Fibroblast of pulmonary artery (primary cell): ENCODE measurements at regions not wholly inside any gene's neighbourhood (a gene's known extent, or its start where the extent isn't known, plus 50 kb on each side); places are given as distances from the start of the nearest gene placed in this dataset.
"Not testable (repeated sequence)": the region's sequence is repeated elsewhere in the genome, so short reads cannot be mapped to it uniquely, and the experiment has no call there.

Source experiments
- DNase-seq: peaks from one replicate; pipeline ENCODE4 v3.0.0-alpha.2; 2010; ENCODE audit warnings: low read depth
- H3K4me3 ChIP-seq: replicated peaks from 2 replicates; pipeline ENCODE4 v1.5.1; 2011; ENCODE audit warnings: low read depth, mild to moderate bottlenecking, control low read depth, low read length, moderate library complexity
- TF ChIP-seq, protein P1 (sequence below): IDR thresholded peaks from 2 replicates; pipeline ENCODE4 v1.5.1; 2011; ENCODE audit warnings: mild to moderate bottlenecking, control low read depth, low read length, inconsistent platforms; ENCODE audit errors: missing control alignments

DNA sequence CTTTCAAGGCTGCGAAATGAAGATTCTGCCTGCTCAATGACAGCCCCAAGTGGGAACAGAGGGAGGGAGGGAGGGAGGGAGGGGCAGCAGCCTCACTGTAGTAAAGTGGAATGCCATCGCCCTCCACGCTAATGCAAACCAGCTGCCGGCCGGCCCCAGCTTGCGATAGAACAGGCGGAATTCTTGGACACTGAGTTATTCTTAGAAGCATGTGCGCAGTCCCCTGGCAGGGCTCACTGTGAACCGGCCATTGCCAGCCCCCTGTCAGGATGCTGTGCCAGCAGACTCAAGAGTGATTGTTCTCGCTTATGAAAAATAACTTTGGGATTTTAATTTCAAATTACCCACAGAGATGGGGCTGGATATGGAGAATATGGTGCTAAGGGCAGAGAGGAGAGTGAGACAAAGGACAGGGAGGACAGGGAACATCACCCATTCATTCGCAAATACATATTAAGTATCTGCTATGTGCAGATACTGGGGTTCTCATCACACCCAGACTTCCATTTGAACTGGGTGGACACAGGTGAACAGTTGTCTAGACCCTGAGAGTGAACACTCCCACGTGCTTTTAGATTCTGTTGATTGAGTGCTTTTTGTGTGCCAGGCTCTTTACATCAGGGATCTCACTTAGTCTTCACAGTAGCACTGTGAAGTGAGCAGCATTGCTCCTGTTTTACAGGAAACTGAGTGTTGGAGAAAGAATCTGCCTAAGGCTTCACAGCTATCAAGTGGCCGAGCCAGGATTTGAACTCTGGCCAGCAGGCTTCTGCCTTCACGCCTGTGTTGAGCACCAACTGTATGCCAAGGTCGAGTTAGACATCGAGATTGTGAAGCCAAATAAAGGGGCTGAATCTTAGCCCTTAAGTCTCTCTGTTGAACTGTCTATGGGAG, 192.9 kb downstream of the C12orf75 start:
- DNase-seq, result peak; percentile 93
- H3K4me3 ChIP-seq, result no peak overlapping the region
- TF ChIP-seq, protein P1, sequence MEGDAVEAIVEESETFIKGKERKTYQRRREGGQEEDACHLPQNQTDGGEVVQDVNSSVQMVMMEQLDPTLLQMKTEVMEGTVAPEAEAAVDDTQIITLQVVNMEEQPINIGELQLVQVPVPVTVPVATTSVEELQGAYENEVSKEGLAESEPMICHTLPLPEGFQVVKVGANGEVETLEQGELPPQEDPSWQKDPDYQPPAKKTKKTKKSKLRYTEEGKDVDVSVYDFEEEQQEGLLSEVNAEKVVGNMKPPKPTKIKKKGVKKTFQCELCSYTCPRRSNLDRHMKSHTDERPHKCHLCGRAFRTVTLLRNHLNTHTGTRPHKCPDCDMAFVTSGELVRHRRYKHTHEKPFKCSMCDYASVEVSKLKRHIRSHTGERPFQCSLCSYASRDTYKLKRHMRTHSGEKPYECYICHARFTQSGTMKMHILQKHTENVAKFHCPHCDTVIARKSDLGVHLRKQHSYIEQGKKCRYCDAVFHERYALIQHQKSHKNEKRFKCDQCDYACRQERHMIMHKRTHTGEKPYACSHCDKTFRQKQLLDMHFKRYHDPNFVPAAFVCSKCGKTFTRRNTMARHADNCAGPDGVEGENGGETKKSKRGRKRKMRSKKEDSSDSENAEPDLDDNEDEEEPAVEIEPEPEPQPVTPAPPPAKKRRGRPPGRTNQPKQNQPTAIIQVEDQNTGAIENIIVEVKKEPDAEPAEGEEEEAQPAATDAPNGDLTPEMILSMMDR, result no peak

DNA sequence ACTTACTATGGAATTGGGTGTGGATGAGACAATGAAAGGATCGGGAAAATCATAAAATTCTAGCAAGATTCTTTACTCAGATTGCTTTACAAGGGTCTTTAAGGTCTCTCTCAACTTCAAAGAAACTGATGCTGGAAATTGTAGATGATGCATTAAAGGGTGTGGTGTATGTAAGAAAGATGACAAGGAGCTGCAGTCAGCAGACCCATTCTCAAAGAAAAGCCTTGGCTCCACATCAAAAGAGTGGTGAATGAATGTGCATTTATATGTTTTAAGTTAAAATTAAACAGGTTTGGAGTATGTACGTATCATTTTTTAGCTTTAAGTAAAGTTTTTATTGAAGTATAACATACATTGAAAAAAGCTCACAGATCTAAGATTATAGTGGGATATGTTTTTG, 194.5 kb downstream of the C12orf75 start:
- H3K4me3 ChIP-seq, result no peak overlapping the region
- no peak for DNase-seq

DNA sequence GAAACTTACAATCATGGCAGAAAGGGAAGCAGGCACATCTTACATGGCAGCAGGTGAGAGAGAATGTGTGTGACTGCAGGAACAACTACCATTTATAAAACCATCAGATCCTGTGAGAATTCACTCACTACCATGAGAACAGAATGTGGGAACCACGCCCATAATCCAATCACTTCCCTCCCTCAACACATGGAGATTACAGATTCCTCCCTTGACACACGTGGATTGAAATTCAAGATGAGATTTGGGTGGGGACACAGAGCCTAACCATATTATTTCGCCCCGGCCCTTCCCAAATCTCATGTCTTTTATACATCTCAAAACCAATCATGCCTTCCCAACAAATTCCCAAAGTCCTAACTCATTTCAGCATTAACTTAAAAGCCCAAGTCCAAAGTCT, 203.6 kb downstream of the C12orf75 start:
- TF ChIP-seq, protein P1, result no peak
- no peak for DNase-seq
- no peak overlapping the region for H3K4me3 ChIP-seq

More for the DNA sequence above, 194.5 kb downstream of the C12orf75 start:
- TF ChIP-seq, protein P1, result no peak

DNA sequence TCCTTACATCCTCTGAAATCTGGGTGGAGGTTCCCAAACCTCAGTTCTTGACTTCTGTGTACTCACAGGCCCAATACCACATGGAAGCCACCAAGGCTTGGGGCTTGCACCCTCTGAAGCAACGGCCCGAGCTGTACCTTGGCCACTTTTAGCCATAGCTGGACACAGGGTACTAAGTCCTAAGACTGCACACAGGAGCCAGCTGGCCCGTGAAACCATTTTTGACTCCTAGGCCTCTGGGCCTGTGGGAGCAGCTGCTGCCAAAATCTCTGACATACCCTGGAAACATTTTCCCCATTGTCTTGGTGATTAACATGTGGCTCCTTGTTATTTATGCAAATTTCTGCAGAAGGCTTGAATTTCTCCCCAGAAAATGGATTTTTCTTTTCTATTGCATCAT, 204.5 kb downstream of the C12orf75 start:
- not testable (repeated sequence) for DNase-seq

DNA sequence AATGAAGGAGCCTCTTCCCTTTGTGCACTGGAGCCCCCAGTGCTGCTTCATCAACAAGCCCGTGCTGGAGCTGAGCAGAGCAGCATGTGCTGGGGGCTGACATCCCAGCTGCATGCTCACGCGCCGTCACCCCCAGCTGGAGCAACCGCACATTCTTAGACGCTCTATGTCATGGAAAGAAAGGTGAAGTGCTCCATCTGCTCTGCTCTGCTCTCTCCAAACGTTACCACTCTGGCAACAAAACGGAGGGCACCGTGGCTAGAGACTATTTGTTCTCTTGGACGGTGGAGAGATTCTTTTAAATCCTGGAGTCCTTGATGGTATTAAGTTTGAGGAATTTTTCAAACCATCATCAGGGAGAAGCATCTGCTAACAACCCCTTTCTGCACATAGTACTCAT, 208.4 kb downstream of the C12orf75 start:
- TF ChIP-seq, protein P1, result no peak
- DNase-seq, result peak; percentile 77
- no peak overlapping the region for H3K4me3 ChIP-seq

More for the DNA sequence above, 204.5 kb downstream of the C12orf75 start:
- H3K4me3 ChIP-seq, result not testable (repeated sequence)

DNA sequence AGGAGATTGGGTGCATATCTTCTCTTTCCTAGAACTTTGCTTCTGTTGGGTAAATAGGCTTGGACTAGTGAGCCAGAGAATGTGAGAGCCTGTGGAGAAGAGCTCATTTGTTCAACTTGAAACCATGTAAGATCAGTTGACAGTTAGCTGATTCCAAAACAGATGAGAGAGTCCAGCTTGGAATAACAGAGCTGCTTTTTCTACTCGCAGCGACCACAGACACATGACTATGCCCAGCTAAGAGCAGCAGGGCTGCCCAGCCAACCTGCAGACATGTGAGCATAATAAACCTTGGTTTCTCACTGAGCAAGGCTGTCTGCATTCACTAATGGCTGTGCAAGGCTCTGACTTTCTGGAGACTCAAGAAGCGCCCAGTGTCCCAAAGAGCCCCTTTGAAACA, 209.2 kb downstream of the C12orf75 start:
- no peak for DNase-seq
- no peak overlapping the region for H3K4me3 ChIP-seq
- TF ChIP-seq, protein P1, result no peak

DNA sequence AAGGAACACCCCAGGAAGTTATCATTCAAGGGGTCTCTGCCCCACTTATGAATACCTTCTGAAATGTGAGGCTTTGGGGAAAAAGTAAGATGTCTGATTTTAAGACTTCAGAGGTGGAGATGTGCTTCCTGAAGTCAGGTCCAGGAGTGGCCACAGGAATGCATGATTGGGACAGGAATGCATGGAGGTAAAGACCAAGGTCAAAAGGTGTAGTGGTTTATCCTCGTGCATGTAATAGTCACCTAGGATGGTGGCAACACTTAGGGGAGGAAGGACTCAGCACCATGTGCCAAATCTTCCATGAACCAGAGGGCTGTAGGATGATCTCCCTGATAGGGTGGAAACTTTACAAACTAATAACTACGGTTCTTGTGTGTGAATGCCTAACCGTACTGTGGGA, 217.3 kb downstream of the C12orf75 start:
- TF ChIP-seq, protein P1, result no peak
- no peak overlapping the region for H3K4me3 ChIP-seq
- DNase-seq, result no peak
